Mesenchymal stem cell (in vitro differentiated cells and primary cell): ENCODE measurements at regions not wholly inside any gene's neighbourhood (a gene's known extent, or its start where the extent isn't known, plus 50 kb on each side); places are given as distances from the start of the nearest gene placed in this dataset.

Source experiments
- DNase-seq: peaks from one replicate; pipeline ENCODE4 v3.0.0-alpha.2; 2013
- H2AFZ ChIP-seq: one replicate; pipeline ENCODE4 v1.6.1; 2013; ENCODE audit warnings: low read depth, mild to moderate bottlenecking, control low read depth, inconsistent platforms, low read length, moderate library complexity
- H2AK5ac ChIP-seq: 2 replicates; pipeline ENCODE4 v1.6.1; 2013; ENCODE audit warnings: low read length, moderate library complexity, mild to moderate bottlenecking, inconsistent platforms; ENCODE audit not compliant: severe bottlenecking
- H2BK120ac ChIP-seq: one replicate; pipeline ENCODE4 v1.6.1; 2013; ENCODE audit warnings: low read depth, mild to moderate bottlenecking, inconsistent platforms, low read length, moderate library complexity
- H2BK12ac ChIP-seq, 2 experiments: one replicate each; pipeline ENCODE4 v1.6.1; 2013; ENCODE audit warnings: inconsistent platforms in 2 of 2, low read length in 2 of 2, mild to moderate bottlenecking in 2 of 2, moderate library complexity in 2 of 2, control low read depth in 1 of 2
- H2BK15ac ChIP-seq: one replicate; pipeline ENCODE4 v1.6.1; 2013; ENCODE audit warnings: mild to moderate bottlenecking, low read depth, inconsistent platforms; ENCODE audit not compliant: poor library complexity, severe bottlenecking
- H2BK5ac ChIP-seq: 2 replicates; pipeline ENCODE4 v1.6.1; 2013; ENCODE audit warnings: low read depth, mild to moderate bottlenecking, low read length, control low read depth, inconsistent platforms; ENCODE audit not compliant: poor library complexity, severe bottlenecking
- H3K14ac ChIP-seq, 2 experiments: one replicate each; pipeline ENCODE4 v1.6.1; 2013; ENCODE audit warnings: inconsistent platforms in 2 of 2, low read length in 2 of 2, control low read depth in 1 of 2, mild to moderate bottlenecking in 1 of 2, moderate library complexity in 1 of 2
- H3K18ac ChIP-seq, 2 experiments: one replicate each; pipeline ENCODE4 v1.6.1; 2013; ENCODE audit warnings: inconsistent platforms in 2 of 2, low read length in 2 of 2, control low read depth in 1 of 2, low read depth in 1 of 2, mild to moderate bottlenecking in 1 of 2
- H3K23ac ChIP-seq, 2 experiments: one replicate each; pipeline ENCODE4 v1.6.1; 2013; ENCODE audit warnings: inconsistent platforms in 2 of 2, low read length in 2 of 2, mild to moderate bottlenecking in 2 of 2, moderate library complexity in 2 of 2, control low read depth in 1 of 2
- H3K27ac ChIP-seq: 2 replicates; pipeline ENCODE4 v1.5.1; 2013; ENCODE audit warnings: mild to moderate bottlenecking, moderate library complexity, low read length, control low read depth, inconsistent platforms; ENCODE audit not compliant: poor library complexity, severe bottlenecking
- H3K27me3 ChIP-seq, 2 experiments: 2 replicates each; pipeline versions ENCODE4 v1.6.1 to v1.7.0; 2013; ENCODE audit warnings: low read length in 2 of 2, mild to moderate bottlenecking in 2 of 2, moderate library complexity in 2 of 2, control low read depth in 1 of 2, inconsistent platforms in 1 of 2; ENCODE audit not compliant: control insufficient read depth in 1 of 2, insufficient read depth in 1 of 2
- H3K36me3 ChIP-seq, 2 experiments: 2 replicates each; pipeline versions ENCODE4 v1.6.1 to v1.7.0; 2013; ENCODE audit warnings: low read length in 2 of 2, control low read depth in 1 of 2, inconsistent platforms in 1 of 2, low read depth in 1 of 2, mild to moderate bottlenecking in 1 of 2; ENCODE audit not compliant: insufficient read depth in 2 of 2, control insufficient read depth in 1 of 2
- H3K4ac ChIP-seq, 2 experiments: one replicate each; pipeline ENCODE4 v1.6.1; 2013; ENCODE audit warnings: inconsistent platforms in 2 of 2, low read length in 2 of 2, mild to moderate bottlenecking in 2 of 2, moderate library complexity in 2 of 2, control low read depth in 1 of 2, low read depth in 1 of 2
- H3K4me1 ChIP-seq: 2 replicates; pipeline ENCODE4 v1.6.1; 2013; ENCODE audit warnings: low read depth, low read length, control low read depth; ENCODE audit not compliant: control insufficient read depth, insufficient read depth
- H3K4me2 ChIP-seq: 2 replicates; pipeline ENCODE4 v1.6.1; 2013; ENCODE audit warnings: low read length, mild to moderate bottlenecking, inconsistent platforms; ENCODE audit not compliant: poor library complexity, severe bottlenecking
- H3K4me3 ChIP-seq, 2 experiments: 2 replicates each; pipeline versions ENCODE4 v1.5.1 to v1.7.0; 2013; ENCODE audit warnings: low read length in 2 of 2, mild to moderate bottlenecking in 2 of 2, control low read depth in 1 of 2, low read depth in 1 of 2; ENCODE audit not compliant: insufficient read depth in 1 of 2
- H3K79me1 ChIP-seq: replicated peaks from 2 replicates; pipeline ENCODE4 v1.6.1; 2013; ENCODE audit warnings: mild to moderate bottlenecking, control low read depth, low read length, inconsistent platforms; ENCODE audit not compliant: poor library complexity, severe bottlenecking
- H3K9ac ChIP-seq: 2 replicates; pipeline ENCODE4 v1.7.0; 2013; ENCODE audit warnings: mild to moderate bottlenecking, low read length, moderate library complexity
- H3K9me3 ChIP-seq: 2 replicates; pipeline ENCODE4 v1.7.0; 2013; ENCODE audit warnings: mild to moderate bottlenecking, low read length; ENCODE audit not compliant: control insufficient read depth
- H4K8ac ChIP-seq: one replicate; pipeline ENCODE4 v1.6.1; 2013; ENCODE audit warnings: inconsistent platforms, mild to moderate bottlenecking, low read length, moderate library complexity
- H4K91ac ChIP-seq: one replicate; pipeline ENCODE4 v1.6.1; 2013; ENCODE audit warnings: mild to moderate bottlenecking, low read length, inconsistent platforms
- WGBS: methylation state at CpG from one replicate; pipeline ENCODE4 v1.1.7; 2013; ENCODE audit warnings: mixed read lengths; 5-methylcytosine and 5-hydroxymethylcytosine counted together

GRCh38 chr19:28567834-28568233 is 645.1 kb downstream of the UQCRFS1 start:
- Histone ChIP-seq H2BK5ac (no peak overlapping the region), H3K4ac (no peak overlapping the region), H2AK5ac (no peak overlapping the region), H4K8ac (no peak overlapping the region), H2AFZ (no peak overlapping the region), H4K91ac (no peak overlapping the region), H2BK15ac (no peak overlapping the region), H3K4me3 (no peak overlapping the region), H2BK12ac (no peak overlapping the region), H3K36me3 (no peaks in the 10 kb centered on the region), H2BK120ac (no peak overlapping the region), H3K4me2 (no peak overlapping the region), H3K27me3 (peaks cover 0 to 16% of the 10 kb centered on the region in 2 experiments), H3K14ac (no peak overlapping the region), H3K9me3 (no peaks in the 10 kb centered on the region), H3K27ac (no peak overlapping the region), H3K18ac (no peak overlapping the region), H3K4me1 (no peaks in the 10 kb centered on the region), H3K79me1 (no peaks in the 10 kb centered on the region), H3K9ac (no peak overlapping the region), H3K23ac (no peak overlapping the region)
- WGBS, result 81% methylated on average over 1 of the region's 1 CpG
- no peak for DNase-seq

DNA sequence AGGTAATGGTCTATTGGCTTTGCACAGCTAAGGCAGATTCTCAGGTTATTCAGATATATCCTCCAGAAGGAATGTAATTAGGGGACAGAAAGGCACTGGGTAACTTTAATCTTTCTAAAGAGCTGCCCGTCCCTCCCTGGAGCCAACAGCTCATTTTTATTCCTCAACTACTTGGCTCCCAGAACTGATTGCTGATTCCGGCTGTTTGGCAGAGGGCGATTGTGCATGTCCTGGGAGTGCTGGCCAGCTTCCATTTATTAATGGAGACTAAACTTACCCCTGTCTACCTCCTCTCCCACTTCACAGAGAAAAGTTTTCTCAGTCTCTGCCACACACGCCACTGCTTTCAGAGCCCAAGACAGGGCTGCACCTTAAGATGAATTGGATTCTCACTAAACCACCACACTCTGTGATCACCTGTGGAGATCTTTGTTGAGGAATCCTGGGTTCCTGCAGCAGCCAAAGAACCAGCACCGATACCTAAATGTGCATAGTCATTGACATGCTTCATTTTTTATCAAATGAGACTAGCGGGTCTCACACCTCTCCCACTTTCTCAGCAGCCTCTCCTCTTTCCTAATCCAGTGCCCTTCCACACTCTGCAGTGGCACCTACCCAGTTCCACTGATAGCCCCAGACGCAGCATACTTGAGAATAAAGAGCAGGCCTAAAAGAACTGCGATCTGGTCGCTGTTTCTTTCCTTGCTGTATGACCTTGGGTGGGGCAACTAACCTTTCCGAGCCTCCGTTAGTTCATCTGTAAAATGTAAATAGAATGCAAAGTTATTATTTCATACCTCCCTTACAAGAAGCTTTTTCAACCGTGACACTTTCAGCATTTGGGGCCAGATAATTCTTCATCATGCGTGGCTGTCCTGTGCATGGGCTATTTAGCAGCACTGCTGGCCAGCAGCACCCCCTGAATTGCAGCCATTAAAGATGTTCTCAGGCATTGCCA is 648.7 kb downstream of the UQCRFS1 start:
- Histone ChIP-seq H4K91ac (no peak overlapping the region), H3K9ac (no peak overlapping the region), H3K23ac (no peak overlapping the region), H2BK120ac (no peak overlapping the region), H2AK5ac (no peak overlapping the region), H3K4ac (no peak overlapping the region), H3K27me3 (peaks cover 0 to 6% of the 10 kb centered on the region in 2 experiments), H2AFZ (no peak overlapping the region), H4K8ac (no peak overlapping the region), H3K27ac (no peak overlapping the region), H2BK12ac (no peak overlapping the region), H3K4me1 (no peaks in the 10 kb centered on the region), H3K14ac (no peak overlapping the region), H3K9me3 (no peaks in the 10 kb centered on the region), H2BK5ac (no peak overlapping the region), H3K36me3 (no peaks in the 10 kb centered on the region), H3K79me1 (no peaks in the 10 kb centered on the region), H3K4me2 (no peak overlapping the region), H2BK15ac (no peak overlapping the region), H3K18ac (no peak overlapping the region), H3K4me3 (no peak overlapping the region)
- WGBS, result 93% methylated on average over 12 of the region's 13 CpGs
- DNase-seq, result no peak

- Histone ChIP-seq H2BK12ac (no peak overlapping the region), H4K8ac (no peak overlapping the region), H3K27me3 (peaks cover 0 to 6% of the 10 kb centered on the region in 2 experiments), H2AK5ac (no peak overlapping the region), H3K23ac (no peak overlapping the region), H3K14ac (no peak overlapping the region), H3K18ac (no peak overlapping the region), H3K4ac (no peak overlapping the region), H2AFZ (no peak overlapping the region), H3K9ac (no peak overlapping the region), H3K79me1 (no peaks in the 10 kb centered on the region), H3K9me3 (no peaks in the 10 kb centered on the region), H3K27ac (no peak overlapping the region), H3K4me3 (no peak overlapping the region), H2BK120ac (no peak overlapping the region), H3K4me2 (no peak overlapping the region), H2BK15ac (no peak overlapping the region), H4K91ac (no peak overlapping the region), H3K4me1 (no peaks in the 10 kb centered on the region), H3K36me3 (no peaks in the 10 kb centered on the region), H2BK5ac (no peak overlapping the region)
- no peak for DNase-seq
- 87% methylated on average over 3 of the region's 4 CpGs for WGBS
These were observed 652.2 kb downstream of the UQCRFS1 start for GRCh38 chr19:28560786-28561185.

DNA sequence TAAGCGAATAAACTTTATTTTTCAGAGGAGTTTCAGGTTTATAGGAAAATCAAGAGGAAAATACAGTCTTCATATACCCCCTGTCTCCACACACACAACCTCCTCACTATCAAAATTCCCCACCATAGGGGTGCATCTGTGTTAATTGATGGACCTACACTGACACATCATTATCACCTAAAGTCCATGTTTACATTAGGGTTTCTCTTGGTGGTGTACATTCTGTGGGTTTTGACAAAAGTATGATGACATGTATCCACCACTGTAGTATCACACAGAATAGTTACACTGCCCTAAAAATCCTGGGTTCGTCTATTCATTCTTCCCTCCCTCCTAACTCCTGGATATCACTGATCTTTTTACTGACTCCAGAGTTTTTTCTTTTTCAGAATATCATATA is 654.2 kb downstream of the UQCRFS1 start:
- H3K79me1 ChIP-seq, result no peaks in the 10 kb centered on the region
- H3K4me3 ChIP-seq, result no peak overlapping the region
- H4K91ac ChIP-seq, result no peak overlapping the region
- H3K4me1 ChIP-seq, result no peaks in the 10 kb centered on the region
- no peak overlapping the region for H3K9ac ChIP-seq
- H3K18ac ChIP-seq, result no peak overlapping the region
- H2AFZ ChIP-seq, result no peak overlapping the region
- H4K8ac ChIP-seq, result no peak overlapping the region
- H2BK15ac ChIP-seq, result no peak overlapping the region
- no peak overlapping the region for H2AK5ac ChIP-seq
- H3K4me2 ChIP-seq, result no peak overlapping the region
- H2BK120ac ChIP-seq, result no peak overlapping the region
- no peak overlapping the region for H3K27ac ChIP-seq
- H3K4ac ChIP-seq, result no peak overlapping the region
- no peak overlapping the region for H3K23ac ChIP-seq
- DNase-seq, result no peak
- no peaks in the 10 kb centered on the region for H3K9me3 ChIP-seq
- WGBS, result no CpG with 5 or more reads among the region's 2 CpGs
- H2BK12ac ChIP-seq, result no peak overlapping the region
- no peak overlapping the region for H3K14ac ChIP-seq
- H2BK5ac ChIP-seq, result no peak overlapping the region
- peaks cover 0 to 3% of the 10 kb centered on the region in 2 experiments for H3K27me3 ChIP-seq
- no peaks in the 10 kb centered on the region for H3K36me3 ChIP-seq
